GM12891 (cell line): ENCODE measurements at regions not wholly inside any gene's neighbourhood (a gene's known extent, or its start where the extent isn't known, plus 50 kb on each side); places are given as distances from the start of the nearest gene placed in this dataset.

Source experiments
- DNase-seq: peaks from one replicate; pipeline ENCODE4 v3.0.0; 2011; ENCODE audit warnings: low spot score; ENCODE audit not compliant: insufficient read length
- FAIRE-seq: peaks from 2 replicates; lab custom pipeline; 2011; peaks lifted over from hg19 to GRCh38; lab: Jason Lieb, UNC
- PAX5 ChIP-seq: IDR thresholded peaks from 2 replicates; pipeline ENCODE4 v1.6.1; 2011; ENCODE audit warnings: low read length, moderate library complexity, mild to moderate bottlenecking; ENCODE audit not compliant: insufficient read depth, severe bottlenecking
- POLR2A ChIP-seq: IDR thresholded peaks from 2 replicates; pipeline ENCODE4 v1.6.1; 2011; ENCODE audit warnings: low read depth, low read length, control low read depth
- POLR2AphosphoS5 ChIP-seq: IDR thresholded peaks from 2 replicates; pipeline ENCODE4 v1.6.1; 2011; ENCODE audit warnings: low read depth, low read length, control low read depth
- POU2F2 ChIP-seq: IDR thresholded peaks from 2 replicates; pipeline ENCODE4 v1.6.1; 2011; ENCODE audit warnings: low read depth, mild to moderate bottlenecking, control low read depth, low read length, moderate library complexity
- SPI1 ChIP-seq: IDR thresholded peaks from 2 replicates; pipeline ENCODE4 v1.6.1; 2011; ENCODE audit warnings: low read depth, low read length, control low read depth
- TAF1 ChIP-seq: IDR thresholded peaks from 2 replicates; pipeline ENCODE4 v1.6.1; 2011; ENCODE audit warnings: low read depth, low read length, control low read depth

DNA sequence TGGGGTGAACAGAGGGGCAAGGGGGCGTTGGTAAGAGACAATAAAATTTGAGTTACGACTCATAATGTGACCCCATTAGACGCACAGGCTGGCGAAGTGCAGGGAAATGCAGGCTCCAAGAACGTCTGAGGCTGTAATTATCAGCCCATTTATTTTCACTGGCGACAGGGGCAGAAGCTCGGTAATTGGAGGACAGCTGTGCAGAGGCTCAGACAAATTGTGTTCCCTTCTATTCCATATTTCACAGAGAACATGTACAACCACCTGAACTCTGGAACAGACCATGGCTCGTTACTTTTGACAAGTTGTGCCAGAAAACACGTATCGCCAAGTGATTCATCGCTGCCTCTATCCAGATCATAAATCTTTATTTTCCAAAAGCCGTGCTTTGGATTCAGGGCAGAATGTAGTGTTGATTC lies 137.3 kb upstream of the FRMD4A start:
- FAIRE-seq (no peak), DNase-seq (no peak)
- TF ChIP-seq SPI1, result no peak
- TF ChIP-seq TAF1, result no peak
- TF ChIP-seq POLR2A, result no peak
- TF ChIP-seq PAX5, result no peak
- TF ChIP-seq POLR2AphosphoS5, result no peak
- TF ChIP-seq POU2F2, result no peak

DNA sequence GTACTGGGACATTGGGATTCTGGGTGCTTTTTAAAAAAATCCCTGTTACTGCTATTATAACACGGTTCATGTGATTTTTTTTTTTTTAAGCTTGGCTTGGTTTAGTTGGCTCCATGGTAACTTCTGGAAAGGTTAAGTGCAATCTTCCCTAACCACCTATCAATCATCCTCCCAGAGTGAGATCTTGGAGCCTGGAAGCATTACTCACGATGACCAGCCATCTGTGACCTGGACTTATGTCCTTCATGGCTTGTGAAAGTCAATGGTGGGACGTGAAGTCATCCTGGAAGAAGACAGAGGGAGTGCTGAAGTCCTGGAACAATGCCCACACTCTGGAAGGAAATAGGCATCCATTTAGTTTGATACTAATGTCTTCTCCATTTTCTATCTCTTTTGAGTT lies 135.5 kb upstream of the FRMD4A start:
- DNase-seq, result no peak
- no peak for FAIRE-seq
- TF ChIP-seq SPI1 (no peak), POU2F2 (no peak), TAF1 (no peak), PAX5 (no peak), POLR2A (no peak)

DNA sequence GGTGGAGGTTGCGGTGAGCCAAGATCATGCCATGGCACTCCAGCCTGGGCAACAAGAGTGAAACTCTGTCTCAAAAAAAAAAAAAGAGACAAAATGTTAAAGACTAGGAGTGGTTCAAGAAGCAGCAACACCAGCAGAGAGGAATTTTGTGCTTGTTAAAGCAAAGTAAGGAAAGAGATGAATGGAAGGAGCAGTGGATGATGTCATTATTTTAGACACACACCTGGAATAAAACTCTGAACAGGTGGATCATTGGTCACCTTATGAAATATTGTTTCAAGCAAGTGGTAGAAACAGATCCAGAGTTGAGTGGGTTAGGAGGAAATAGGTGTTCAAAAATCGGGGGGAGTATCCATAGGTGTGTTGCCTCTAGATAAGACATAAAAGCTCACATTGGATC lies 129.7 kb upstream of the FRMD4A start:
- FAIRE-seq, result no peak

DNA sequence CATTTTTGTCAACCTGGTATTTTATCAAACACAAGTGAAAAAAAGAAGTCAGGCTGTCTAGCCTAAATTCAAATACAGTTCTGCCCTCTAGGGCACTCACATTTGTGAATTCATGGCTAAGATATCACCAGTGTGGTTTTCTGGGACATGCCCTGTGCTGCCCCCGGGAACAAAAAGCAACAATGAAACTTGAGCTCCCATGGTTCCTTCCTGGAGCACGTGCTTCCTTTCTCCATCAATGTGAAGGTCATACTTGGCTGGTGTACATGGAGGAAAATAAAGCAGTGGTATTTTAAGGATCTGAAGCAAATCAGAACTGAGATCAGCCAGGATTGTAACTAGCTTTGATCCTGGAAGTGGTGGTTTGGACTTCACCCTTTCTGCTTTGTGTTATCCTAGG lies 128.9 kb upstream of the FRMD4A start:
- FAIRE-seq, result no peak
- TF ChIP-seq PAX5, result no peak
- DNase-seq, result no peak

More for the DNA sequence above, 129.7 kb upstream of the FRMD4A start:
- DNase-seq, result no peak
- no peak for TF ChIP-seq TAF1
- TF ChIP-seq POU2F2, result no peak

DNA sequence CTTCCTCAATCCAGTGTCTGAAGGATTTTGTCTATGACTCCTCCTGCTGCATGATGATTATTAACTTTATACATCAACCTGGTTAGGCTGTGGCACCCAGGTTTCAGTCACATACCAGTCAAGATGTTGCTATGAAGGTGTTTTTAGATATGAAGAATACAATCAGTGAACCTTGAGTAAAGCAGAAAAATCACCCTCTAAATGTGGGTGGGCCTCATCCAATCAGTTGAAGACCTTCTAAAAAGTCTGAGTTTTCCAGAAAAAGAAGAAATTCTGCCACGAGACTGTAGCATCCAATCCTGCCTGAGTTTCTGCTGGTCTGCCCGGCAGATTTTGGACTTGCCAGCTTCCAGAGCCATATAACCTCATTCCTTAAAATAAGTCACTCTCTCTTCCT lies 126.1 kb upstream of the FRMD4A start:
- FAIRE-seq (no peak), DNase-seq (no peak)
- TF ChIP-seq PAX5 (no peak), POU2F2 (no peak), POLR2A (no peak), TAF1 (no peak), POLR2AphosphoS5 (no peak), SPI1 (no peak)

DNA sequence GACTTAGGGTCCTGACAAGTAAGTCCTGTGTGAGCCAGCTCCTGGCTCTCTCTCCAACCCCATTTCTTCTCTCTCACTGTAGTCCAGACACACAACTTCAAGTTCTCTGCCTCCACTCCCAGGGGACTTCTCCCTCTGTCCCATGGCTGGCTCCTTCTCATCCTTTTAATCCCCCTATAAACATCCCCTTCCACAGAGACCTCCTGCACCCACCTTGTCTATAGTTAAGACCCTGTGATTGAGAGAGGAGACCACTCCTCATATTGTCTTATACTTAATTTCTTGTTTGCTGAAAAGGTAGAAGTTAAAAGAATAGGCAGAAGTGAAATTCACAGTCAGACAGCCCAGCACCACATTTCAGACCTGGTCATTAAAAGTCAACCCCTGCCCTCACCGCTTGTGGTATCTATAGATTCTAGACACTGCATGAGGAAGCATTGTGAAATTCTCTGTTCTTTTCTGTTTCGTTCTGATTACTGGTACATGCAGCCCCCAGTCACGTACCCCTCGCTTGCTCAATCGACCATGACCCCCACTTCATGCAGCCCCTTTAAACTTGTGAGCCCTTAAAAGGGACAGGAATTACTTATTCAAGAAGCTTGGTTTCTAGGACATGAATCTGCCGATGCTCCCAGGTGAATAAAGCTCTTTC lies 125.6 kb upstream of the FRMD4A start:
- TF ChIP-seq PAX5 (peak; percentile 69), SPI1 (no peak)
- FAIRE-seq, result peak; percentile 79
- no peak for DNase-seq

DNA sequence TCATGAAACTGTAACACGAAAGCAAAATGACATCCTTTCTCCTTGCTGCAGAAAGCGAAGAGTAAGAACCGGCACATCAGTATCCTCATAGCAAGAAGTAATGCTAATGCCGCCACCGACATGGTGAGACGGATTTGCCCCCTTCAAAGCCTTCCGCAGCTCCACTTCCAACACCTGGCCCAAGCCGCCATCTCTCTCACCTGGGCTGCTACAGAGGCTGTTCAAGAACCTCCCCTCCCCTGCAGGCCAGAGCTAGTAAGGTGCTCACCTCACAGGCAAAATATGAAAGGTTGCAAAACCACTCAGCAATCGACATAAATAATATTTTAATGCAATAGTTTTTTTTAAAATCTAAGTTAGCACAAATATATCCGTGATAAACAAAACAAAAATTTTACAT lies 123.9 kb upstream of the FRMD4A start:
- DNase-seq (no peak), FAIRE-seq (no peak)
- TF ChIP-seq POLR2A (no peak), POU2F2 (no peak), PAX5 (no peak), POLR2AphosphoS5 (no peak), SPI1 (no peak), TAF1 (no peak)

DNA sequence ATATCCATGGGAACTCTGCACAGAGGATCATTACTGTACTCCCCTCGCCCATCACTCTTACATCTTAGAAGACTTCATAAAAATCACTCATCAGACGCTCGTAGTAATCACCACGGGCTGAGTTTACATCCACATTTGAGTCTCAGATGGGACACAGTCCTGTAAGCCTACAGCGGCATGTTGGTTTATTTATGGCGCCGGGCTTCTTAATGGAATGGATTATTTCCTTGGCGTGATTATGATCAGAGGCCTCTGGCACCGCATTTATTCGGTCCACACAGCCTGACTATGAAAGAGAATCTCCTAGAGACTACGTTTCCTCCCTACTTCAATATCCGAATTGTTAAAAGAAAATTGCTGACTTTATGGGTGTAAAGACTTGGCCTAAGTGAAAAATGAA lies 123.5 kb upstream of the FRMD4A start:
- TF ChIP-seq SPI1, result no peak
- no peak for TF ChIP-seq PAX5
- no peak for TF ChIP-seq POU2F2
- TF ChIP-seq TAF1, result no peak
- TF ChIP-seq POLR2AphosphoS5, result no peak
- no peak for TF ChIP-seq POLR2A
- no peak for DNase-seq
- no peak for FAIRE-seq

DNA sequence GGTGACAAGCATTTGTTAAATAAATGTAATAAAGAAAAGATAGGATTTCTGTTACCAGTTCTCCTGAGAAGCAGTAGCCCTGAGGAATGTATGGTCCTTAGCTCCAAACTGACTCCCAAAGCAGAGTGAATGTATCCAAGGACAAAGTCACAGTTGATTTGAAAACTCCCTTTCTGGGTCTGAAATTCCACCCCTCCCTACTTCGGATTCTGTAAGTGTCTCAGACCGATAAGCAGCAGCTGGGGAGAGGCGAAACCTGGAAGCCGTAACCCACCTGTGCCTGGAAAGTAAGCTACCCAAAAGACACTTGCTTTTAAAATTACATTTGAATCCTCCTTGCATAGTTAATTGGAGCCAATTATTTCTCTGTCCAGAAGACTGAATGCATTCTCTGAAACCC lies 122.9 kb upstream of the FRMD4A start:
- DNase-seq (no peak), FAIRE-seq (no peak)
- TF ChIP-seq POLR2AphosphoS5 (no peak), POU2F2 (no peak), PAX5 (no peak), POLR2A (no peak), TAF1 (no peak)

DNA sequence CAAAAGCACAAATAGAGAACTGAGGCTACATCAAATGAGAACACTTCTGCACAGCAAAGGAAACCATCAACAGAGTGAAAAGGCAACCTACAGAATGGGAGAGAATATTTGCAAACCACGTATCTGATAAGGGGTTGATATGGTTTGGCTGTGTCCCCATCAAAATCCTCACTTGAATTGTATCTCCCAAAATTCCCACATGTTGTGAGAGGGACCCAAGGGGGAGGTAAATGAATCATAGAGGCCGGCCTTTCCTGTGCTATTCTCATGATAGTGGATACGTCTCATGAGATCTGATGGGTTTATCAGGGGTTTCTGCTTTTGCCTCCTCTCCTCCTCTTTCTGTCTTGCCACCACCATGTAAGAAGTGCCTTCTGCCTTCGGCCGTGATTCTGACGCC lies 120.6 kb upstream of the FRMD4A start:
- DNase-seq (no peak), FAIRE-seq (no peak)
- no peak for TF ChIP-seq SPI1
- no peak for TF ChIP-seq POU2F2
- TF ChIP-seq PAX5, result no peak
- no peak for TF ChIP-seq TAF1
- TF ChIP-seq POLR2AphosphoS5, result no peak
- no peak for TF ChIP-seq POLR2A

DNA sequence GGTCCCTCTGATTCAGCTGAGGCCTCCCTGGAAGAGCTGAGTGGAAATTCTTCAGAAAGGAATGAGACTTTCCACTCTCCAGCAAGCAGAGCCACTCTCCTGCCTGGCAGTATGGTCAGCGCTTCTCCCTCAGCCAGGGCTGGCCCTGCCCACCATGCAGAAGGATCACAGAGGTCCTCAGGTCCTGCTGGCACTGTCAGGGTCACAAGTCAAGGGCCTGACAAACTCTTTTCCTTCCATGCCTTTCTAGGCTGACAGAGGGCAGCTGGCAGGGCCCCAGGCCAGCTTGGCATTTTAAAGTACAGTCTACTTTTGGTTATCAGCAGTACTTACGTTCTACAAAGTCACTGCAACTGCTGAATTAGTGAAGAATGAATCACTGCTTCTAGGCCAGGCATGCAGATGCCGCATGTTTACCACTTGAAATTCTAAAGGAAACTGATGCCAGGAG lies 119.3 kb upstream of the FRMD4A start:
- no peak for DNase-seq
- TF ChIP-seq POLR2A (no peak), POU2F2 (no peak), SPI1 (no peak), POLR2AphosphoS5 (no peak), TAF1 (no peak), PAX5 (no peak)
- no peak for FAIRE-seq
